Adrenal gland (tissue), 9 donors: ENCODE measurements at regions not wholly inside any gene's neighbourhood (a gene's known extent, or its start where the extent isn't known, plus 50 kb on each side); places are given as distances from the start of the nearest gene placed in this dataset.
"Not testable (repeated sequence)": the region's sequence is repeated elsewhere in the genome, so short reads cannot be mapped to it uniquely, and the experiment has no call there.

ENCODE experiments used
- DNase-seq, 7 donors: peaks; one replicate each; pipeline ENCODE4 v3.0.0-alpha.2; 2019 to 2020
- H3K27ac ChIP-seq, 5 donors: fragments of 200-600 bp; sonication (generic) in 4 of 5; 1 replicate in 3 of 5; 2 replicates in 2 of 5; pipeline versions ENCODE4 v1.5.1 to v1.8.0; 2016 to 2020; ENCODE audit warnings: mild to moderate bottlenecking in 1 of 5
- H3K27me3 ChIP-seq: fragments of 200-600 bp; 2 replicates; pipeline ENCODE4 v1.8.0; 2021
- H3K36me3 ChIP-seq, 2 donors: fragments of 200-600 bp; replicated peaks in 1 of 2; 1 replicate in 1 of 2; 2 replicates in 1 of 2; pipeline versions ENCODE4 v1.5.1 to v1.8.0; 2018 to 2022
- H3K4me1 ChIP-seq, 2 donors: fragments of 200-600 bp; replicated peaks in 1 of 2; 1 replicate in 1 of 2; 2 replicates in 1 of 2; pipeline versions ENCODE4 v1.5.1 to v1.8.0; 2018 to 2021
- H3K4me3 ChIP-seq, 4 donors: fragments of 200-600 bp; sonication (generic) in 3 of 4; one replicate each; pipeline ENCODE4 v1.5.1; 2016 to 2018
- H3K9me3 ChIP-seq, 3 donors: fragments of 200-600 bp; sonication (generic) in 1 of 3; replicated peaks in 1 of 3; 1 replicate in 2 of 3; 2 replicates in 1 of 3; pipeline versions ENCODE4 v1.5.1 to v1.8.0; 2016 to 2021
- POLR2A ChIP-seq, 2 donors: fragments of 450-650 bp; IDR thresholded peaks; one replicate each; pipeline ENCODE4 v1.6.1; 2017; ENCODE audit warnings: antibody characterized with exemption in 2 of 2, mild to moderate bottlenecking in 2 of 2, moderate library complexity in 1 of 2
- WGBS, 4 donors: extraction: QIAGEN DNeasy Blood & Tissue Kit in 2 of 4; methylation state at CpG; one replicate each; pipeline versions ENCODE4 v1.1.5 to v1.1.7; 2013 to 2017; 5-methylcytosine and 5-hydroxymethylcytosine counted together
- intact Hi-C, 2 donors: fragments of 100-400 bp; cut with DNase I; formaldehyde crosslinking; loops; one replicate each; pipeline versions ENCODE4 v1.14.1 to v1.15.0; 2022 to 2023
- TF ChIP-seq, protein P1 (sequence below), 6 experiments: fragments of 450-650 bp in 4 of 6; fragments of 200-600 bp in 2 of 6; sonication (generic) in 1 of 6; IDR thresholded peaks; 1 replicate in 5 of 6; 2 replicates in 1 of 6; pipeline versions ENCODE4 v1.5.1 to v1.8.0; 2016 to 2021; ENCODE audit warnings: antibody characterized with exemption in 6 of 6, mild to moderate bottlenecking in 2 of 6, moderate library complexity in 1 of 6
- donor health status: healthy with polysubstance abuse.
- donor health status: Bipolar disorder and iron deficiency.
- donor health status: DM: yes; HTN: yes; CAD: no.
- donor health status: DM: no; HTN: no; CAD: no.
- donor health status: DM: no; HTN: no; CAD: no.

DNA sequence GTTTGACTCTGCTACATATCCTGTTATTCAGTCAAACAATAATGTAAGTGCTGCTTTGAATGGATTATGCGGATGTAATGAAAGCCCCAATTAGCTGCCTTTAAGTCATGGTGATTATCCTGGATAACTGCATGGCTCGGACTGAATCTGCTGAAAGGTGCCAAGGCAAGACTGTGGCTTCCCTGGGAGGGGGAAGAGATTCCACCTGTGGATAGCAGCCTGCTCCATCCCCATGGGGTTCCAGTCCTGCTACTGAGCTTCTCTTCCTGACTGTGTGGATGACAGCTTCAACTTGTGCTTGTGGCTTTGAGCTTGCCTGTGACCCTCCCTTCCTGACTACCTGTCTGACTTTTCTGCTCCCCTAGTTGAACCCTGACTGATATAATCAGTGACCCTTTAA, 540.0 kb upstream of the GYPC start:
- Histone ChIP-seq H3K4me3 (no peak overlapping the region), H3K9me3 (peaks cover 0 to 3% (median 0%) of the 10 kb centered on the region in 3 donors), H3K4me1 (no peaks in the 10 kb centered on the region), H3K36me3 (no peaks in the 10 kb centered on the region), H3K27ac (no peak overlapping the region), H3K27me3 (no peaks in the 10 kb centered on the region)
- WGBS, 4 donors: 74 to 85% (median 78%) methylated on average over 2 of the region's 2 CpGs
- intact Hi-C loops: no loop called here
- no peak for DNase-seq
- TF ChIP-seq, protein P1, sequence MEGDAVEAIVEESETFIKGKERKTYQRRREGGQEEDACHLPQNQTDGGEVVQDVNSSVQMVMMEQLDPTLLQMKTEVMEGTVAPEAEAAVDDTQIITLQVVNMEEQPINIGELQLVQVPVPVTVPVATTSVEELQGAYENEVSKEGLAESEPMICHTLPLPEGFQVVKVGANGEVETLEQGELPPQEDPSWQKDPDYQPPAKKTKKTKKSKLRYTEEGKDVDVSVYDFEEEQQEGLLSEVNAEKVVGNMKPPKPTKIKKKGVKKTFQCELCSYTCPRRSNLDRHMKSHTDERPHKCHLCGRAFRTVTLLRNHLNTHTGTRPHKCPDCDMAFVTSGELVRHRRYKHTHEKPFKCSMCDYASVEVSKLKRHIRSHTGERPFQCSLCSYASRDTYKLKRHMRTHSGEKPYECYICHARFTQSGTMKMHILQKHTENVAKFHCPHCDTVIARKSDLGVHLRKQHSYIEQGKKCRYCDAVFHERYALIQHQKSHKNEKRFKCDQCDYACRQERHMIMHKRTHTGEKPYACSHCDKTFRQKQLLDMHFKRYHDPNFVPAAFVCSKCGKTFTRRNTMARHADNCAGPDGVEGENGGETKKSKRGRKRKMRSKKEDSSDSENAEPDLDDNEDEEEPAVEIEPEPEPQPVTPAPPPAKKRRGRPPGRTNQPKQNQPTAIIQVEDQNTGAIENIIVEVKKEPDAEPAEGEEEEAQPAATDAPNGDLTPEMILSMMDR (IDR thresholded peaks at IDR 0.05): no peak
- no peak for TF ChIP-seq POLR2A (IDR thresholded peaks at IDR 0.05)

DNA sequence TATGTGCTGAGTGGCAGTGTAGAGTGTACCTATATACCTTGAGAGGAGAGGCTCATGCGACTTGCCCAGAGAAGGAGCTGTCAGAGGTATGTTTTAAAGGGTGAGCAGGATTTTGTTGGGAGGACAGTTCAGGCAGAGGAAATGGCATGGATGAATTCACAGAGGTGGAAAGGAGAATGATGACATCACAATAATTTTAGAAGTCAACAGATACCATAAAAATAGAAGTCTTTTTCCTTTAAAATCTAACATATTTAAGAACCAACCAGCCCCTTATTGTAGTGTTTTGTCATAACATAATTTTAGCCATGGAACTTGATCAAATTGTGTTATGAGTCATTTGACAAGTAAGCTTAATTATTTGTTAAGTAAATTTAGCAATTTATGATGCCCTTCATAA, 538.1 kb upstream of the GYPC start:
- intact Hi-C loops: no loop called here
- Histone ChIP-seq H3K9me3 (peaks cover 0 to 3% (median 0%) of the 10 kb centered on the region in 3 donors), H3K4me1 (no peaks in the 10 kb centered on the region), H3K4me3 (no peak overlapping the region), H3K27ac (no peak overlapping the region), H3K36me3 (no peaks in the 10 kb centered on the region), H3K27me3 (no peaks in the 10 kb centered on the region)
- no peak for DNase-seq
- TF ChIP-seq, protein P1 (IDR thresholded peaks at IDR 0.05): no peak
- TF ChIP-seq POLR2A (IDR thresholded peaks at IDR 0.05): no peak
- 87 to 93% (median 90%) methylated on average over 1 of the region's 1 CpG for WGBS, 4 donors

DNA sequence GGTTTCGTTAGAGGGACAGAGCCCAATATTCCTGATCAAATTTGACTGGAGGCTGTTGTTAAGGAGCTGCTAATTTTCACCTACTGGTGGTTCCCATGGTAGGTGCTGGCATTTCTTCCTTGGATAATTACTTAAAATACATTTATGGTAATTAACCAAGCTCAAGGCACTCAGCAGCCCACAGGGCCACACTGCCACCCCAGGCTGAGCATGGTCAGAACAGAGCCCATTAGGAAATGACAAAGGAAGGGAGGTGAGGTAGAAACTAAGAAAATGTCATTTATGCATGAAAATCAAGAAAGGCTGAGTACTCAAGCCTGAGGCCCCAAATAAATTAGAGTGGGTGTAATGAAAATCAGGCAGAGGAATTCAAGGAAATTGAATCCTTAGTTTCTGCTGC, 510.2 kb upstream of the GYPC start:
- intact Hi-C loops: no loop called here

DNA sequence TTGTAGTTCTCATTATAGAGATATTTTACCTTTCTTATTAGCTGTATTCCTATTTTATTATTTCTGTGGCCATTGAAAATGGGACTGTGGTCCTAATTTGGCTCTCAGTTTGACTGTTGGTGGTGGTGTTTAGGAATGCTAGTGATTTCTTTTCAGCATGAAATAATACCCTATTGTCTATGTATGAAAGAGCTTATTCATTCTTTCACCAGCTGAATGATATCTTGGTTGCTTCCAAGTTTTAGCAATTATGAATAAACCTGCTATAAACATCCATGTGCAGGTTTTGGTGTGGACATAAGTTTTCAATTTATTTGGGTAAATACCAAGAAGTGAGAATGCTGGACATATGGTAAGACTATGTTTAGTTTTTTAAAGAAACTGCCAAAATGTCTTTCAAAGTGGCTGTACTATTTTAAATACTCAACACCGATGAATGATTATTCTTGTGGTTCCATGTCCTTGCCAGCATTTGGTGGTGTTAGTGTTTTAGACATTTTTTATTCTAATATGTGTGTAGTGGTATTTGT, 501.6 kb upstream of the GYPC start:
- no peak for DNase-seq
- Histone ChIP-seq H3K4me1 (no peaks in the 10 kb centered on the region), H3K4me3 (no peak overlapping the region), H3K27ac (no peak overlapping the region), H3K27me3 (no peaks in the 10 kb centered on the region), H3K36me3 (no peaks in the 10 kb centered on the region), H3K9me3 (no peaks in the 10 kb centered on the region)
- no peak for TF ChIP-seq POLR2A (IDR thresholded peaks at IDR 0.05)
- TF ChIP-seq, protein P1 (IDR thresholded peaks at IDR 0.05): no peak
- intact Hi-C loops: no loop called here
- WGBS, 4 donors: 88 to 94% (median 92%) methylated on average over 1 of the region's 1 CpG

More for the DNA sequence above, 510.2 kb upstream of the GYPC start:
- no peak for DNase-seq
- H3K36me3 ChIP-seq: no peaks in the 10 kb centered on the region
- no peaks in the 10 kb centered on the region for H3K4me1 ChIP-seq
- TF ChIP-seq, protein P1 (IDR thresholded peaks at IDR 0.05): no peak
- TF ChIP-seq POLR2A (IDR thresholded peaks at IDR 0.05): no peak
- no peak overlapping the region for H3K27ac ChIP-seq
- 42 to 58% (median 48%) methylated on average over 1 of the region's 1 CpG for WGBS, 4 donors
- H3K4me3 ChIP-seq: no peak overlapping the region
- H3K9me3 ChIP-seq: no peaks in the 10 kb centered on the region
- H3K27me3 ChIP-seq: no peaks in the 10 kb centered on the region

DNA sequence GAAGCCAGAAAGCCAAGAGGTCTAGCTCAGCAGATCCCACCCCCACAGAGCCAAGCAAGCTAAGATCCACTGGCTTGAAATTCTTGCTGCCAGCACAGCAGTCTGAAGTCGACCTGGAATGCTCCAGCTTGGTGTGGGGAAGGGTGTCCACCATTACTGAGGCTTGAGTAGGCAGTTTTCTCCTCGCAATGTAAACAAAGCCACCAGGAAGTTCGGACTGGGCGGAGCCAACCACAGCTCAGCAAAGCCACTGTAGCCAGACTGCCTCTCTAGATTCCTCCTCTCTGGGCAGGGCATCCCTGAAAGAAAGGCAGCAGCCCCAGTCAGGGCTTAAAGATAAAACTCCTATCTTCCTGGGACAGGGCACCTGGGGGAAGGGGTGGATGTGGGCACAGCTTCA, 495.0 kb upstream of the GYPC start:
- H3K27me3 ChIP-seq, H3K36me3 ChIP-seq, H3K27ac ChIP-seq, DNase-seq, H3K9me3 ChIP-seq, intact Hi-C loops, H3K4me3 ChIP-seq, H3K4me1 ChIP-seq: not testable (repeated sequence)
- 69 to 100% (median 76%) methylated on average over 3 to 4 of the region's 4 CpGs for WGBS, 4 donors
